Left forelimb (tissue), 1 donor: ENCODE measurements at regions not wholly inside any gene's neighbourhood (a gene's known extent, or its start where the extent isn't known, plus 50 kb on each side); places are given as distances from the start of the nearest gene placed in this dataset.
"Not testable (repeated sequence)": the region's sequence is repeated elsewhere in the genome, so short reads cannot be mapped to it uniquely, and the experiment has no call there.

ENCODE experiments used
- DNase-seq: peaks from one replicate; pipeline ENCODE4 v3.0.0-alpha.2; 2018; ENCODE audit warnings: low spot score

- DNase-seq = no peak
Measured at GRCh38 chr12:113726254-113726819, 239.8 kb downstream of the RBM19 start.

- no peak for DNase-seq
Measured at GRCh38 chr12:113725557-113725876, 240.6 kb downstream of the RBM19 start.

GRCh38 chr12:113724794-113725556 is 241.2 kb downstream of the RBM19 start:
- no peak for DNase-seq

- DNase-seq = no peak
Measured at GRCh38 chr12:113723631-113724030, 242.5 kb downstream of the RBM19 start.

- DNase-seq = no peak
Measured at GRCh38 chr12:113722747-113723146, 243.4 kb downstream of the RBM19 start.

GRCh38 chr12:113720629-113721028 is 245.5 kb downstream of the RBM19 start:
- no peak for DNase-seq

- DNase-seq = no peak
Measured at GRCh38 chr12:113719911-113720591, 246.1 kb downstream of the RBM19 start.

- no peak for DNase-seq
Measured at GRCh38 chr12:113713156-113713555, 241.5 kb upstream of the LHX5 start.

GRCh38 chr12:113712481-113712880 is 240.8 kb upstream of the LHX5 start:
- DNase-seq = no peak

GRCh38 chr12:113710216-113710615 is 238.5 kb upstream of the LHX5 start:
- DNase-seq = no peak

- DNase-seq = no peak
Measured at GRCh38 chr12:113709456-113709855, 237.8 kb upstream of the LHX5 start.

- DNase-seq = no peak
Measured at GRCh38 chr12:113702836-113703235, 231.2 kb upstream of the LHX5 start.

GRCh38 chr12:113702276-113702675 is 230.6 kb upstream of the LHX5 start:
- no peak for DNase-seq

GRCh38 chr12:113700943-113701342 is 229.3 kb upstream of the LHX5 start:
- DNase-seq = no peak

- DNase-seq = not testable (repeated sequence)
Measured at GRCh38 chr12:113699984-113700383, 228.3 kb upstream of the LHX5 start.

- DNase-seq = no peak
Measured at GRCh38 chr12:113698510-113698858, 226.8 kb upstream of the LHX5 start.

GRCh38 chr12:113697651-113698509 is 226.2 kb upstream of the LHX5 start:
- DNase-seq = no peak

GRCh38 chr12:113697104-113697503 is 225.4 kb upstream of the LHX5 start:
- DNase-seq = no peak

- DNase-seq = no peak
Measured at GRCh38 chr12:113693693-113694092, 222.0 kb upstream of the LHX5 start.

- no peak for DNase-seq
Measured at GRCh38 chr12:113689047-113689610, 217.5 kb upstream of the LHX5 start.

- DNase-seq = no peak
Measured at GRCh38 chr12:113688313-113688712, 216.6 kb upstream of the LHX5 start.
